ENCODE measurements at regions not wholly inside any gene's neighbourhood (a gene's known extent, or its start where the extent isn't known, plus 50 kb on each side); places are given as distances from the start of the nearest gene placed in this dataset.
"Not testable (repeated sequence)": the region's sequence is repeated elsewhere in the genome, so short reads cannot be mapped to it uniquely, and the experiment has no call there.

GRCh38 chr12:85425349-85425612 is 145.3 kb downstream of the ALX1 start (continued):
- TF ChIP-seq NR3C1 (CRISPR knock-in tag; conservative IDR thresholded peaks at IDR 0.05; ENCODE audit: low read depth) (no peak), ZBTB43 (CRISPR knock-in tag; IDR thresholded peaks at IDR 0.05) (no peak), MYBL2 (CRISPR knock-in tag; IDR thresholded peaks at IDR 0.05) (no peak), TP53 (CRISPR knock-in tag; IDR thresholded peaks at IDR 0.05) (no peak), NR2C2 (CRISPR knock-in tag; IDR thresholded peaks at IDR 0.05) (no peak), FOXJ3 (CRISPR knock-in tag; IDR thresholded peaks at IDR 0.05; ENCODE audit: borderline replicate concordance) (no peak), CTCF (IDR thresholded peaks at IDR 0.05) (no peak), ERG (CRISPR knock-in tag; IDR thresholded peaks at IDR 0.05) (no peak), NFE2L1 (CRISPR knock-in tag; IDR thresholded peaks at IDR 0.05) (no peak), IRF1 (CRISPR knock-in tag; IDR thresholded peaks at IDR 0.05) (no peak), FOXK1 (CRISPR knock-in tag; IDR thresholded peaks at IDR 0.05) (no peak), MLX (CRISPR knock-in tag; IDR thresholded peaks at IDR 0.05) (no peak), CBFB (CRISPR knock-in tag; IDR thresholded peaks at IDR 0.05; ENCODE audit: low read depth) (no peak)

GRCh38 chr12:85425926-85426325 is 145.9 kb downstream of the ALX1 start:
- ChIA-PET CTCF (interaction anchor here (0.8 to 2.3 kb wide), 8 partner anchors 22 to 524 kb away, joined by 3 to 8 read pairs (median 4); partner anchors contain the start of gene NTS), POLR2A (no interaction called here)
- no peak for TF ChIP-seq NR1H2 (CRISPR knock-in tag; IDR thresholded peaks at IDR 0.05)
- no peak for TF ChIP-seq AR (CRISPR knock-in tag; IDR thresholded peaks at IDR 0.05)
- Mint-ChIP-seq H3K27ac (no peak overlapping the region), H3K4me3 (no peak overlapping the region), H3K27me3 (ENCODE audit: low read depth) (no peaks in the 10 kb centered on the region), H3K4me1 (no peaks in the 10 kb centered on the region), H3K36me3 (no peaks in the 10 kb centered on the region), H3K9me3 (no peaks in the 10 kb centered on the region)
- DNase-seq (ENCODE audit: low spot score) (no peak), ATAC-seq (no peak)

GRCh38 chr12:85433148-85433547 is 153.1 kb downstream of the ALX1 start:
- H3K4me1 Mint-ChIP-seq; CTCF ChIA-PET; ATAC-seq; DNase-seq (ENCODE audit: low spot score); H3K4me3 Mint-ChIP-seq; H3K27me3 Mint-ChIP-seq (ENCODE audit: low read depth); POLR2A ChIA-PET; H3K27ac Mint-ChIP-seq; H3K36me3 Mint-ChIP-seq: not testable (repeated sequence)
- peaks cover 22% of the 10 kb centered on the region for H3K9me3 Mint-ChIP-seq

Measured in WTC11 (cell line).